Thoracic aorta (tissue), 2 donors: ENCODE measurements at regions not wholly inside any gene's neighbourhood (a gene's known extent, or its start where the extent isn't known, plus 50 kb on each side); places are given as distances from the start of the nearest gene placed in this dataset.

Experiments
- ATAC-seq: fragments of 150-250 bp; one replicate; pipeline ENCODE4 v1.8.0; 2017; ENCODE audit warnings: low read depth; ENCODE audit not compliant: insufficient number of reproducible peaks, low FRiP score
- DNase-seq: peaks from one replicate; pipeline ENCODE4 v3.0.0-alpha.2; 2020; ENCODE audit warnings: low spot score
- H3K27ac ChIP-seq, 2 donors: fragments of 200-600 bp; sonication (generic); 1 replicate in 1 of 2; 2 replicates in 1 of 2; pipeline ENCODE4 v1.5.1; 2016; ENCODE audit warnings: mild to moderate bottlenecking in 2 of 2, moderate library complexity in 2 of 2
- H3K27me3 ChIP-seq: fragments of 200-600 bp; sonication (generic); replicated peaks from 2 replicates; pipeline ENCODE4 v1.6.0; 2016; ENCODE audit warnings: mild to moderate bottlenecking; ENCODE audit not compliant: insufficient read depth
- H3K36me3 ChIP-seq: fragments of 200-600 bp; sonication (generic); one replicate; pipeline ENCODE4 v1.5.1; 2016
- H3K4me1 ChIP-seq, 2 donors: fragments of 200-600 bp; sonication (generic); 1 replicate in 1 of 2; 2 replicates in 1 of 2; pipeline versions ENCODE4 v1.5.1 to v1.6.0; 2016; ENCODE audit warnings: low read depth in 2 of 2, mild to moderate bottlenecking in 1 of 2; ENCODE audit not compliant: control insufficient read depth in 1 of 2
- H3K4me3 ChIP-seq: fragments of 200-600 bp; sonication (generic); 2 replicates; pipeline ENCODE4 v1.5.1; 2016; ENCODE audit warnings: mild to moderate bottlenecking
- H3K9me3 ChIP-seq: fragments of 200-600 bp; sonication (generic); 2 replicates; pipeline ENCODE4 v1.5.1; 2016
- CTCF ChIP-seq: fragments of 200-600 bp; sonication (generic); IDR thresholded peaks from one replicate; pipeline ENCODE4 v1.5.1; 2019; ENCODE audit warnings: antibody characterized with exemption

GRCh38 chr3:181354140-181354539, 357.6 kb upstream of the SOX2 start:
- H3K9me3 ChIP-seq = no peaks in the 10 kb centered on the region
- H3K4me1 ChIP-seq = no peaks in the 10 kb centered on the region
- H3K27me3 ChIP-seq = no peaks in the 10 kb centered on the region
- H3K36me3 ChIP-seq = no peaks in the 10 kb centered on the region
- no peak overlapping the region for H3K27ac ChIP-seq
- ATAC-seq (no peak), DNase-seq (no peak)
- TF ChIP-seq CTCF = no peak
- no peak overlapping the region for H3K4me3 ChIP-seq

GRCh38 chr3:181344331-181344730, 354.8 kb upstream of the DNAJC19 start:
- no peak for TF ChIP-seq CTCF
- no peak for ATAC-seq

GRCh38 chr3:181336597-181336996, 347.1 kb upstream of the DNAJC19 start:
- Histone ChIP-seq H3K27me3 (no peaks in the 10 kb centered on the region), H3K4me3 (no peak overlapping the region), H3K27ac (no peak overlapping the region), H3K36me3 (no peaks in the 10 kb centered on the region), H3K9me3 (peaks cover 3% of the 10 kb centered on the region), H3K4me1 (no peaks in the 10 kb centered on the region)
- no peak for TF ChIP-seq CTCF
- DNase-seq (no peak), ATAC-seq (no peak)

More at GRCh38 chr3:181344331-181344730, 354.8 kb upstream of the DNAJC19 start:
- no peaks in the 10 kb centered on the region for H3K4me1 ChIP-seq
- no peak overlapping the region for H3K4me3 ChIP-seq
- no peaks in the 10 kb centered on the region for H3K27me3 ChIP-seq
- peaks cover 3% of the 10 kb centered on the region for H3K9me3 ChIP-seq
- DNase-seq = no peak
- H3K36me3 ChIP-seq = no peaks in the 10 kb centered on the region
- H3K27ac ChIP-seq = no peak overlapping the region

GRCh38 chr3:181333394-181333793, 343.9 kb upstream of the DNAJC19 start:
- no peaks in the 10 kb centered on the region for H3K9me3 ChIP-seq
- no peaks in the 10 kb centered on the region for H3K27me3 ChIP-seq
- H3K4me1 ChIP-seq = no peaks in the 10 kb centered on the region
- DNase-seq (no peak), ATAC-seq (no peak)
- H3K36me3 ChIP-seq = no peaks in the 10 kb centered on the region
- no peak overlapping the region for H3K4me3 ChIP-seq
- no peak for TF ChIP-seq CTCF
- no peak overlapping the region for H3K27ac ChIP-seq

- Histone ChIP-seq H3K27me3 (no peaks in the 10 kb centered on the region), H3K9me3 (no peaks in the 10 kb centered on the region), H3K27ac (no peak overlapping the region), H3K36me3 (no peaks in the 10 kb centered on the region), H3K4me1 (no peaks in the 10 kb centered on the region), H3K4me3 (no peak overlapping the region)
- no peak for TF ChIP-seq CTCF
- DNase-seq = no peak
- no peak for ATAC-seq
Measured at GRCh38 chr3:181330821-181331563, 341.5 kb upstream of the DNAJC19 start.
